GM21390 (cell line): ENCODE measurements at regions not wholly inside any gene's neighbourhood (a gene's known extent, or its start where the extent isn't known, plus 50 kb on each side); places are given as distances from the start of the nearest gene placed in this dataset.
"Not testable (repeated sequence)": the region's sequence is repeated elsewhere in the genome, so short reads cannot be mapped to it uniquely, and the experiment has no call there.

Experiments
- ATAC-seq: cut with Tn5 transposase; IDR thresholded peaks from one replicate; pipeline ENCODE4 v1.9.1; 2021; ENCODE audit not compliant: unreplicated experiment

DNA sequence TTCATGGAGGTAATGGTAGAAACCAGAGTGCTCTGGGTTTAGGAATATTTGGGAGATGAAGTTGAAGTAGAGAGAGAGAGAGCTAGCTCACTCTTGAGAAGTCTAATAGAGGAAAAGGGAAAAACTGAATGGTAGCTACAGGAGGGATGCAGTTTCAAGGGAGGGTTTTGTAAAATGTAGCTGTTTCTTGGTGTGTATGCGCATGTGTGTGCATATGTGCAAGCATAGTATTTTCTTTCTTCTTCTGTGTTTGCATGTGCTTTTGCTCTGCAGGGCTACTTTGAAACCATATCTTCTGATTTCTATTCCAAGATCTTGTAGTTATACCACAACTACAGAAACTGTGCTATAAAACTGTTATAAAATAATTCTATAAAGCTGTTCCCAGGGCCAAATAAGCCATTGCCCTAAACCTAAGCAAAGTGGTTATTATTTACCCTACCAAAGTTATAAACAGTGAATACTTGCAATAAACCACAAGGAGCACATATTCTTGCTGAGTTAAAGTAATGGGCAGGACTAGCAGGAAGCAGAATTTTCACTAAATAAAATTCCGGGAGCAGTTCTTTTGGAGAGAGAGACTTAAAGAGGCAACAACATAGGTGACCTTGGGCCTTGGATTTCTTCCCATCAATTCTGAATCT is 145.3 kb upstream of the ZNF521 start:
- ATAC-seq, result no peak

- ATAC-seq, result no peak
Observed at GRCh38 chr18:25496544-25496943, 144.6 kb upstream of the ZNF521 start.

GRCh38 chr18:25495606-25496005 is 143.6 kb upstream of the ZNF521 start:
- ATAC-seq, result no peak

DNA sequence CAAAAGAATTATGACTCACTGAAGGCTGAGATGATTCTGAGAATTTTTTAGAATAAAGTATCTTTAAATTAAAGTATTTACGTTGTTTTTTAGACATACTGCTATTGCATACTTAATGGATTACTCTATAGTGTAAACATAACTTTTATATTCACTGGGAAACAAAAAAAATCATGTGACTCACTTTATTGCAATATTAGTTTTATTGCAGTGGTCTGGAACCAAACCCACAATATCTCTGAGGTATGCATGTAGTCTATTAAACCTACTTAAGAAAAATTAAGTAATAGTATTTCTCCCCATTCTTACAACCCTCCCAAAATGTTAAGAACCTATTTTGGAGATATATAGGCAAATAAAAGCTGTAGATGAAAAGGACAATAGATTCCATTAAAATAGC is 142.9 kb upstream of the ZNF521 start:
- no peak for ATAC-seq

- no peak for ATAC-seq
Observed at GRCh38 chr18:25493401-25493800, 141.4 kb upstream of the ZNF521 start.

DNA sequence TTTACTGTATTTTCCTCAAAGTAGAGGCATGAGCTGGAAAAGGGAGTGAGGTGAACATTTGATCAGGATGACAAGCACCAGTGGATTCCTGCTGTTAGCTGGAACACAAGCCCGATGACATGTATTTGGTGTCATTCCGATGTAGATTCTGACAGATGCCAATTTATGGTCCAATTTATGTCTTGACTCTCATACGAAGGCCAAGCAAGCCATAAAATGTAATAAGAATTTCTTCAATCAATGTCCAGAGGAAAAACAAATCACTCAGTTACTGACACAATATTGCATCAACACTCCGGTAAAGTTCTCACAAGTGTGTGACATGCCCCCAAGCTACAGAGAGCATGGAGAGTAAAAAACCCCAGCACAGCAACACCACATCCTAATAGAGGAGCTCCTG is 138.3 kb upstream of the ZNF521 start:
- no peak for ATAC-seq

- ATAC-seq, result no peak
Observed at GRCh38 chr18:25473008-25473407, 121.0 kb upstream of the ZNF521 start.

GRCh38 chr18:25470756-25471524 is 119.0 kb upstream of the ZNF521 start:
- not testable (repeated sequence) for ATAC-seq

- no peak for ATAC-seq
Observed at GRCh38 chr18:25470062-25470461, 118.1 kb upstream of the ZNF521 start.

DNA sequence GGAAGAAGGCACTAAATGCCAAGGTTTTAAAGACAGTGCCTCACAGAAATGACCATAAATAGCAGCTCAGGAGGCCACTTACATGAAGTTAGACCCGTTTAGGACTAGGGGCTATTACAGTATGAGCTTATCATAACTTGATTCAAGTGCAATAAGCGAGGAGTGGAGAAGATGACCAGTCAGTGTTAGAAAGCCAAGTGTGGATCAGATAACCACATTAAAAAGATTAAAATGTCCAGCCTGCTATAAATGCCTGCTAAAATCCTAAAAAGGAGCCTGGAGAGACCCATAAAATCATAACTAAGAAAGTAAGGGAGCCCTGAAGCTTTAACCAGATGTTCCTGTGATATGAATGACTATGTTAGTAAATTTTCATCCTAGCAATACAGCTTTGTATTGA is 117.5 kb upstream of the ZNF521 start:
- ATAC-seq, result no peak

DNA sequence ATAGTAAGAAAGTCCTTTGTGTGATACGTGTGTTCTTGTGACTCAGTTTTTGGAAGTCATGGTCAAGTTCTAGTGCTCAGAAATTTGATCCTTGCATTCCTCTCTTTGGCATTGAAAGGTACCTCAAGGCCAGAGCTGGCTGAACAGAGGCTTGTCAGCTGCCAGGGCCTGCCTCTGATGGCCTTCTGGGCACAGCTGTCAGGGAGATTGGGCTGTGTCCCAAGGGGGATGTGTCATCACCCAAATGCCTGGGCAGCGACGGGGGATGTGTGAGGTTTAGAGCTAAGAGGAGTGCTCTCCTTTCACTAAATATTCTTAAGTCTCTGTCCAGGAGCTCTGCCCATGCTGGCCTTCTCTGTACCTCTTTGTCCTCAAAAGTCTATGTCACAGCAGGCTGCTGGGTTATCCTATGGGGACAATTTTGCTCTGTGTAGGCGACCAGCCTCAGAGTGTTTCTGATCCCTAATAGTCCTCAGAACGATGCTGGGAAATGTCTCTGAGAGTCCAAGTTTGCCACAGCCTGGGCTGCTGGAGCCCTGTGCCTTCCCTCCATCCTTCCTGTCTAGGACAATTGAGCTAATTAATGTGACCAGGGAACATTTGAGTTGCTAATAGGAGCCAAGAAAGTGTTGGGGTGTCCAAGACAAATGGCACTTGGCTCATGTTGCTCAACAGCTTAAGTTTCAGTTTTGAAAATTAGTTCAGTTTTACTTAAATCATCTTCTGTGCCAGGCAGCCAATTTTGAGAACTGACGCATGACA is 115.4 kb upstream of the ZNF521 start:
- no peak for ATAC-seq

DNA sequence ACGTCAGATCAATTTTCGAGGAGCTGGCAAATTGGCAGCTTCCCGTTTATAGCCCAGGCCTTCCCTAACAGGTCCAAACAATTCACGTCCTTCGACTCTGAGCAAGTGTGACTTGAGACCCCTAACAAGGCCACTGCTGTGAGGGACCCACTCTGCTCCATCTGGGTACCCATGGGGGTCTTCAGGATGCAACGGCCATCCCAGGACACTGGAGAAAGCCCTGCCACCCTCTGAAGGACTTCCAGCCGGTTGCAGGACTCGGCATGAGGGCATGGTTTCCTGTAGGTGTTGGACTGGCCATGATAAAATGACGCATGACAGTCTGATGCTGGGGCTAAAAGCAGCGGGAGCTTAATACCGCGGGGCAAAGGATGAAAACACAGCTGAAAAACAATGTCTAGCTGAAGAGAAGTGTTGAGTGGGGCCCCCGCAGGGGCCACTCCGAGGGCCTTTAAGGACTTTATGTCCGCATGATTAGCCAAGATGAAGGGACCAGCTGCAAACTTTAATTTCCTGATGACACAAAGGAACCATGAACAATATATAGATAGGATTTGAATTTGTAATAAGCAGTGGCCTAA is 113.3 kb upstream of the ZNF521 start:
- no peak for ATAC-seq

- ATAC-seq, result no peak
Observed at GRCh38 chr18:25464227-25464626, 112.3 kb upstream of the ZNF521 start.

GRCh38 chr18:25463726-25464125 is 111.8 kb upstream of the ZNF521 start:
- ATAC-seq, result no peak

DNA sequence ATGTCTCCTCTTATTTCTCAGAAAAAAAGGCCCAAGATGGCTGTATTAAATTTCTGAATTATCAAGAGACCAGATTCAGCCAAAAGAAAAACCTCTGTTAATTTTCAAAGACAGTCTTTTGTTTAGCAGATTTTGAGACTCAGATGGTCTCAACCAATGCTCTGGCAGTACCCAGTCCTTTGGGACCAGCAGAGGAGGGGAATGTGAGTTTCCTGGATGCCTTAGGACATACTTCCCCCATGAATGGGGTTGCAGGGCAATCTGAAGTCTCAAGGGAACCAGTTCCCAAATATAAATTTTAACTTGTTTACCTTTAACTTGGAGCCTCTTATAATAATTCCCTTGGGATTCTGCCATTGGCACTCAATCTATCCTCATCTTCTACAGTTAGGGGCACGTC is 107.8 kb upstream of the ZNF521 start:
- no peak for ATAC-seq

DNA sequence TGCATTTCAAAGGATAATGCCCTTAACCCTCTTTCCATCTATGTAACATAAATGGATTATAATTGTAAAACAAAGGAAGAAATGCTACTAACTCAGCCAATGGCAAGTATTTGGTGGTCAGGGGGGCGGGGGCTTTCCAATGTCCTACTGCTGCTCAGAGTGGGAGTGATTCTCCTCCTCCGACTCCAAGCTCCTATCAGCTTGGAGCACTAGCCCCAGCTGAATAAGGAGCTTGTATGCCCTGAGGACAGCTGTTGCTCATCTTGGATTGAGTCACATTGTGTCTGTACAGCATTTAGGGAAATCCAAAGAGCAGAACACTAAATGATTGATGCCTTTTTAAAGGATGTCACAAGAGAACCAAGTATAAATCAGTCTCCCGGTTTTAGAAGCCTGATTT is 105.6 kb upstream of the ZNF521 start:
- no peak for ATAC-seq

GRCh38 chr18:25457126-25457525 is 105.2 kb upstream of the ZNF521 start:
- ATAC-seq, result no peak

DNA sequence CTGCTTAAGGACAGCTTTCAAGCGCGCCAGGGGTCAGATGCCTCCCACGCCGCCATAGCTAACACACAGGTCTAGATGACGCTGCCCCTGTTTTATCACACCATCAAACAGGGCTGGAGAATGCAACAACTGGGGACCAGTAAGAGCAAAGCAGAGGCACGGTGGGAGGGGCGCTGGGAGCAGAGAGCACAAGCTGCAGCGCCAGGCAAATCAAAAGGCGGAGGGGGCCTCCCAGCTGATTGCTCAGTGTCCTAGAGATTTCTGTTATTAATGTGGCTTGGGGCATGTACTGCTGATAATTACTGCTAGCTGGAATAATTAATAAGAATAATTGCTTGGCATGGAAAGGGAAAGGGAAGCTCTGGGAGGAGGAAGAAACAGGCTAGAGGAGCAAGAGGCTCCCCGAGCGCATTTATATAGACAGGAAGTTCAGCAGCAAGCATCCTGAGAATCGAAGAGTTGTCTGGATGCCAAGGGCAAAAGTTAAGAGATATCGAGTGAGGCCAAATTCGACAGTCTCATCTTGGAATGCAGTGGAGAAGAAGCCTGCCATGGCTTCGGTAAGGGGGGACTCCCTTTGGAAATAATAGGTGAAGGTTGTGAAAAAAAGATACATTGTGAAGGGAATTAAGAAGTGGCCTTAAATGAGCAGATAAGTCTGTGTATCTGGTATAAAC is 104.5 kb upstream of the ZNF521 start:
- ATAC-seq, result no peak

DNA sequence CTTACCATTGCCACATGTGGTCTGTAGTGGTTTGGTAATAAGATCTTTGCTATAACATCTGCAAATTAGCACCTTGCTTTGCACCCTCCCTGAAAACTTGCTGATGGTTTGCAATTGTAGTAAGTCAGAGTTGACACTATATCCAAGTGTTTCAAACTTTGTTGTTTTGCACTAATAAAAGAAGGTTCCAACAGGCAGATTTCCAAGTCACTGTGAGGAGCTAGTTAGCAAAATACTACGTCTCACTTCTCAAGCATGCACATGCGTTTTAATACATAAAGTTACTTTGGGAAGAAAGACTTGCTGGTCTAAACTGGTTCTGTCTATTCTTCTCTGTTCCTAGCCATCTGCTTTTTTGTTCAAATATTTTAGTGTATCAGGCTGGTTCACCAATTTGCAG is 103.7 kb upstream of the ZNF521 start:
- ATAC-seq, result no peak

- ATAC-seq, result no peak
Observed at GRCh38 chr18:25455159-25455558, 103.2 kb upstream of the ZNF521 start.

DNA sequence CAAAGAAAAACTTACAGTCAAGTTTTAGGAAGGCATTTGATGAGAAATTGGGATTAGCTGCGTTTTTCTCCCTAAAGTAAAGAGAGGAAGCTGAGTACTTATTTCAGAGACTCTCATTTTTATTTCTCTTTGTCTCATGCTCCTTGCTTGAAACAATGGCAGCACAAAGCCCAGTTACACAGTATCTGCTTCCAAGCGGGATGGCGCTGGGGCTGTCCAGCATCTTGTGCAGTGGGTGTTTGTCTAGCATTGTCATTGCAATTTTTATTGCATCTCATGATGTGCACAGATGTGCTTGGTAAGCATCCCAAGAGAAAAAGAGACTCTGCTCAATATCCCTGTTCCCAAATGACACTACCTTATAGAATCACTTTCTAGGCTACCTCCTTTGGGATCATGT is 102.8 kb upstream of the ZNF521 start:
- no peak for ATAC-seq
